GM18519 (cell line): ENCODE measurements at regions not wholly inside any gene's neighbourhood (a gene's known extent, or its start where the extent isn't known, plus 50 kb on each side); places are given as distances from the start of the nearest gene placed in this dataset.

Experiments used
- ATAC-seq: cut with Tn5 transposase; IDR thresholded peaks from one replicate; pipeline ENCODE4 v1.9.1; 2021; ENCODE audit warnings: mild to moderate bottlenecking, moderate library complexity; ENCODE audit not compliant: unreplicated experiment, low FRiP score

DNA sequence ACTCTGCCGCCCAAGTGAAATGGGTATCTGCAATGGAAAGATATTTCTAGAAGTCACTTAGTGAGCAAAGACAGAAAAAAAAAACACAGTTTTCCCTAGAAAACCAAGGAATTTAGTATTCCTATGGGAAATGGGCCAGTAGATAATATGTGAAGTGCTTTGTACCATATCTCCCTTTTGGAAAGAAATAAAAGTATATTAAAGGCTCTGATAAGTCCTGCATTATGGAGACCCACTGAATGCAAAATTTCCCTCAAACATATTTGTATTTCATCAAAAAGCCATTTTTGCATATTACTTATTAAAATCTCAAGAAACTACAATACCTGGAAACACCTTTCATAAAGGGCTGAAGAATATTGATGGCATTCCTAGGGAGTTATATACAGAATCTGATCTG is 51.6 kb upstream of the DYNLRB2 start:
- no peak for ATAC-seq

DNA sequence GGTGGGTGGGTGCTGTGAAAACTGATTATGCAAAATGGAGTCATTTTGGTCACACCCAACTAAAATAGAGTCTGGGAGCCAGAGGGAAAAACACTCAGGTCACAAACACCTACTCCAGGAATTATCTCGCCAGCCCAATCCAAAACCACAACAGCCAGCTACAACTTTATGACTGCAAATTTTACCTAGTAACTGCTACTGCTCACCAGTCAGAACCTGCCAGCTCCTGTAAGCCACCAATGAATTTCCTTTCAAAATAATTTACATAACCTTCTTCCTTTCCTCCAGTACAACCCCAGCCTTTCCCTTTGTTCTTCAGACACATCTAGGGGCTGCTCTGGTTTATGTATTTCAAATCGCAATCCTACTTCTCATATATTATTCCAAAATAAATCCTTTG is 52.6 kb upstream of the DYNLRB2 start:
- ATAC-seq, result no peak

DNA sequence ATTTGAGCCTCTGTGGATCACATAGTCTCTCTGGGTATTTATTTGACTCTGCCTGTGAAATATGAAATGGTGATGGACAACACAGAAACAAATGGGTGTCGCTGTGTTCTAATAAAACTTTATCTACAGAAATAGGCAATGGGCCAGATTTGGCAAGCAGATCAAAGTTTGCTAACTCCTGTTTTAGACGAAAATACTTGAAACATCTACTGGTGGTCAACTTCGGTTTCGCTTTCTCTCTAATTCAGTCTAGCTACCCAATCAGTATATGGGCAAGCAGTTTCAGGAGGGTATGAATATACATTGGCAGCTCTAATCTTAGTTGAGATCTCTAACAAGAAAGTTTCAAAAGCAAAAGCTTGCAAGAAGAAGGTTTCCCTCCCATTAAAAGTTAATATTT is 60.1 kb upstream of the DYNLRB2 start:
- ATAC-seq, result no peak

DNA sequence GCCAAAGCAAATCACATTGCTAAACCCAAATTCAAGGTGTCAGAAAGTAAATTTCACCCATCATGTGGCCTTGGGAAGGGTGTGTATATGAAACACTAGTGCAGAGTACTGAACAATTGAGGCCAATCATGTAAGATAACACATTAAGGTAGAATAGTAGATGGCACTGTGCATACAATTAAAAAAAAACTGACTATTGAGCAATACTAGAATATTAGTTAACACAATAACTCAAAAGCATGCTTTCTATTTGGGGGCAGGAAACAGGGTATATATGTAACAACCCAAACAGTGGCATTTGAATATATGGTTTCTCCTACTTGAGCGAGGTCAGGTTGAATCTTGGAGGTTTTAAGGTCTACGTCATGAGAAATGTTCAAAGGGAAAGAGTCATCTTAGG is 63.0 kb upstream of the DYNLRB2 start:
- ATAC-seq, result no peak

DNA sequence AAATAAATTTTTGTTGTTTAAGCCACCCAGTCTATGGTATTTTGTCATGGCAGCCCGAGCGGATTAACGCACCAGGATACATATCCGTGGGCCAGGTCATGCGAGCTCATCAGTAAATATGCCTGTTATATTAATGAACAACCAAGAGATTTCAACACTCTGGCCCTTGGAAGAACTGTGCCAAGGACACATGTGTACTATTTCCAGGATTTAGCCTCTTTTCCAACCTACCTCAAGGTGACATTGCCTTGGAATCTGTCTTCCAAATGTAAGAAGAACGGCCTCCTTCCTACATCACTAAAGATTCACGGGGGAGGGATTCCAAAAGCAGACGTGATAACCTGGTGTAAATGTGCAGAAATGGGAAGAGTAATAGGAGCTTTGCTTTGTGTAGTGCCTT is 72.8 kb upstream of the DYNLRB2 start:
- ATAC-seq, result no peak

DNA sequence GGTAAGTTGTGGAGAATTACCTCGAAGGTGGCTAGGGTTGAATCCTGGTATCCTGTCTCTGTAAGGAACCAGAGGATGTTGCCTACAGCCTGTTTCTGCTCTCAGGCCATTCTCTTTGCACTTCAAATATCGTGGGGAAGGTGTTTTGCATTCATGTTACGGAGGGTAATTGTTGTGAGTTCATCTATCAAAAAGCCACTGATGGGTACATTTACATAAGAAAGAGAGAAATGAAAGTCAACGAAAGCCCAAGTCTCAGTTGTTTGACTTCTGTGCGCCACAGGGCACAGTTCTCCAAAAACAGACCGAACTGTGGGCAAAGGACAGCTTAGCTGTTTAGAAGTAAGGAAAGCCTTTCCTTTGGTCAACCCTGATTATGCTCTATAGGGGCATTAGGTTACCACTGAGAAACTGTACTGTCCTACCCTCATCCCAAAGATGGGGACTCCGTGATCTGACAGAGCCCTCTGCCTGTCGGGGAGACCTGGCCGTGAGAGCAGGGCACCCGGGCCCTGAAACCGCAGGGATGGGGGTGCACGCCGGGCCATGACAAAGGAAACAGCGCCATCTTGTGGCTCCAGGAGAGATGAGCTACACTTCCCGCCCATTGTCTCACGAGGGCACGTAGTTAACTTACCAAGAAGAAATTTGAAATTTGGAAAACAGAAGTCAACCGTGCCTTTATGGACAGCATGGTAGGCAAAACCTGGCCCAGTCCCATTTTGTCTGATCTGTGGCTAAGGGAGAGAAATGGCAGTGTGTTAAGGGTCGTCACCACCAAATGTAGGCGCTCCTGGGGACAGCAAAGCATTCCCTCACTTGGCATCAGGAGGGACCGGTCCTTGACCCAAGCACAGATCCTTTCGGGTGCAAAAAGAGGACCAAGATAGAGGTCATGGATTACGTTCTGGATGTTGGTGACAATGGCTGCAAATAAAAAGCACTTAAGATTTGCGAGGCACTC is 74.5 kb upstream of the DYNLRB2 start:
- no peak for ATAC-seq

DNA sequence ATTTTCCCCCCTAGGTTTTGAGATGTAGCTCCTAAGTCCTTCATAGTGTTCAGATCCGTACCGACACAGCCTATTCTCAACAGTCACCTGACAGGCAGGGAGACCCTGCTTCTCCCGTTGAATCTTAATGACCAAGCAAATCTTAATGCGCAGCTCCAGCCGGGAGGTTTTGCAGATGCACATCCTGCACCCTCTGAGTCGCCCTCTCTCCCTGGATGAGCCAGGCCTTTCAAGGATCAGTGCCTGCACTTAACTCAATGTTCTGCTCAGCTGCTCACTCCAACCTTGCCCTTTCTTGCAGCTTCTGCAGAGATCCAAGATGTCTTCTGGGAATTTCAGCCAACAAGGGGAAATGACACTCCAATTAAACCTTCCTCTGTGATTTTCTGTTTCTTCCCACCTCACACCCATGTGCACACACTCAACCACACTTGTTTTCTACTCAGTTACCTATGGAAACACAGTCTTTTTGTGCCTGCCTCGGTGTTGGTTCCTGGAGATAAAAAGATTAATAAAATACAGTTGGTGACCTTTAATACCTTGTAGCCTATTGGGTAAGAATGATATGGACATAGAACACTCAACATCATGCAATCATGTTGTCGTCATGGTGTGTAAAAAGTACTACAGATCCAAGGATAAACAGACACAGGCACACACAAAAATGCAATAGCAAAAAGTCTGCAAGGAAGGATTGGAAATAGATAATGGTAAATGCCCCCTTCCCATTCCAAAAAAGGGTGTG is 76.9 kb upstream of the DYNLRB2 start:
- ATAC-seq, result no peak

DNA sequence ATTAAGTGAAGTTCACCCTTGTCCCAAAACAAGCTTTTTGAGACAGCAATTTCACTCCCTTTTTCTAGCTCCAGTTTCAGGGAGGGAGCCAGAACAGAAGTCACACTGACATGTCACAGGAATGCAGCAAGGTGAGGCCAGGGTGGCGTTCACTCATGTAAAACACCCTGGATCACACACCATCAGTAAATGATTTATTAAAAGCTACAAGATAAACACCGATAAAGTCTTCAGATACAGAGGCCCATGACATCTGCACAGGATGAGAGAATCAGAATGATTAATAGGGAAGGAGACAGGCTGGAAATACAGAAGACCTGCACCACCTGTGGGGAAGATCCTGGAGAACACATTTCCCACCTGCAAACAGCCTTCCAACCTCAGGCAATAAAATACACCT is 77.5 kb upstream of the DYNLRB2 start:
- no peak for ATAC-seq

DNA sequence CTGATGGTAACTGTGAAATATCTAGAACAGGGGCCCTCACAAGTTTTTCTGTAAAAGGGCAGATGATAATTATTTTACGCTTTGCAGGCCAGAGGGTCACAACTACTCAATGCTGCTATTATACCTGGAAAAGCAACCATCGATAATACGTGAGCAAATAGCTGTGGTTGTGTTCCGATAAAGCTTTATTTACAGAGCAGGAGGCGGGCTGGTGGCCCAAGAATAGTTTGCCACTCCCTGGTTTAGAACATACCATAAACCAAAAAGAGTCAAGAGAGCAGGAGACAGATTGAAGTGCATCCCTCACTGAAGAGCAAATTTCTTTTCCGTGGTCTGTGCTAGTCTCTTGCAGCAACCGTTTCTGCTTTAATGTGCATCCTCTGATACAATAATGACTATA is 77.9 kb upstream of the DYNLRB2 start:
- ATAC-seq, result no peak

DNA sequence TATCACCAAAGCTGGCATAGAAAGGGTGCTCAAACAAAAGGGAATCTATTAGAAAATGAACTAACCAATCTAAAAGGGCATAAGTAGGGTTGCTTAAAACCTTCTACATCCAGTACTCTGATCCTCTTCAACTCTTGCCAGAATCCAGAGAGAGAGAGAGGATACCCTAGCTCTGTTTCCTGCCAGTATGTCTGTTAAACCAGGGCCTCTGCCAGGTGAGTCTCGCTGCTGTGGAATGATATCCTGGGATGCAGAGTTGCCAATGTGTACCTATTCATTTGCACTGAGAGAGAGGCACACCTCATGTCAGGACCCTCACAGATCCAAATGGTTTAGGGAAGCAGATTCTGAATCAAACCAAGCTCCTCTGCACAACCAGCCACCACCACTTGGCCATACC is 79.8 kb upstream of the DYNLRB2 start:
- ATAC-seq, result no peak

DNA sequence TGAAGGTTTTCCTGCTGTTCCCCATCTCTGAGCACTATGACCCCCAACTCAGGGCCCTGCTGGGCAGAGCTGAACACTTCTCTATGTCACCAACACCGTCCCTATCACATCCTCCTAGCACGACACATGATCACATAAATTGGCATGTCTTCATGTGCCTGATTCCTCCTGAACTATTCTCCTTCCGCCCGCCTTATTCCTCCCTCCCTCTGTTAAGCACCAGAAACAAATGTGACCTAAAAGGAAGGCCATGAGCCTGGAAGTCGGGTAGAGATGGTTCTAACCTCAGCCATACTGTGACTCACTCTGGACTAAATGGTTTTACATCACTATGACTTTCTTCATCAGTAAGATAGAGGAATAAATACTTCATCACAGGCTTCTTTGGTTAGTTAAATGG is 80.8 kb upstream of the DYNLRB2 start:
- no peak for ATAC-seq

DNA sequence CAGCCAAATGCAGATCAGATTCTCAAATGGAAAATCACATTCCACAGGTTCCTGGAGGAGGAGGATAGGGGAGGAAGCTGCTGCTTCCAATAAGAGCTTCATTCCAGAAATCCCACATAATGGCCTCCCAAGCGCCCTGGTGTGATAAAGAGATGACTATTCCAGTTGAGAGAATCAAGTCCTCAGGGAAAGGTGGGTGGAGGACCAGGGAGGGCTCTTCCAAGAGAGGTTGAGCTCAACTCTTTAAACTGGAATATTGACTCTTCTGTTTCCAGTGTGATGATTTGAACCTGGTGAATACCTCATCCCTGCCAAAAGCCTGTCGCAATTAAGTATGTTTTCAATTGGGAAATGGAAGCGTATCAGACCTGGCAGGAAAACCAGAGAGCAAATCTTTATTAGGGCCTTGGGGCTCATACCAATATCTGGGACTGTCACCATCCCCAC is 81.4 kb upstream of the DYNLRB2 start:
- ATAC-seq, result no peak

DNA sequence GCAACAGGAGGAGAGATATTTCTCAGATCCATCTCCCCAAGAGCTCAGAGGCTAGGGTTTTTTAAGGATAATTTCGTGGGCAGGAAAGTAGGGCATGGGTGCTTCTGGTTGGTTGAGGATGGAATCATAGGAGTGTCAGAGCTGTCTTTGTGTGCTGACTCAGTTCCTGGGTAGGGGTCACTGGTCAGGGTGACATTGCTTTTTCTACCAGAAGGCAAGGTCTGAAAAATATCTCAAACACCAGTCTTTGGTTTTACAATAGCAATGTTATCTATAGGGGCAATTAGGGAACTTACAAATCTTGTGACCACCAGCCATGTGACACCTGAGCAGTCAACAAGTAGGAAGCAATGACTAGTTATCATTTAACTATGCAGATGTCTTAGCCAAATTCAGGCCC is 82.9 kb upstream of the DYNLRB2 start:
- ATAC-seq, result no peak

DNA sequence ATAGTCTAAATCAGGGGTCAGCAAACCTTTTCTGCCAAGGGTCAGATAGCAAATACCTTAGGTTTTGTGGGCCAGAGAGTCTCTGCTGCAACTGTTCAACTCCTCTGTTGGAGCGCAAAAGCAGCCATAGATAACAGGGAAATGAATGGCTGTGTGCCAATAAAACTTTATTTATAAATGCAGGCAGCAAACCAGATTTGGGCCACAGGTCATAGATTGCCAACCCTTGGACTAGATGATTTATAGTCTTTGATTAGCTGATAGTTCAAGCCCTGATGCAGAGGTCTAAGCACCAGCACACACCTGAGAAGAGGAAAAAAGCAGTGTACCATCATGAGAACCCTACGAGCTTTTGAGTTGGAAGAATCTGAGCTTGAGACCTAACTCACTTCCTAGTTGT is 86.0 kb upstream of the DYNLRB2 start:
- no peak for ATAC-seq

DNA sequence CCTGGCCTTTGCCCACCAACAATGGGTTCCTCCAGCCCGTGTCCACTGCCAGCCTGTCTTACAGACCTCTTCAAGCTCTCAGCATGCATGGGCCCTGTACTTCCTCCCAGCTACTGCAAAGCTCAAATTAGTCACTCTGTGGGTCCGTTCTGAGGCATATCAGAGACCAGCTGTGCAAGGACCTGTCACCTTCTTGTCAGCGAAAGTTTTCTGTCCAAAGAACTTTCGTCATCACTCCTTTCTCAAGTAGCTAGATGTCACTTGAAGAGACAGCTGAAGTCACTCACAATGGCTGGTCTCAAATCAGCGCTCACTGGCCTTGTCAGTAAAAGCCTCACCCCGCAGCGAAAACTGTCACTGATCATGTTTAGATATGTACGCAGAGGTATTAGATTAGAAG is 91.4 kb upstream of the DYNLRB2 start:
- ATAC-seq, result no peak

DNA sequence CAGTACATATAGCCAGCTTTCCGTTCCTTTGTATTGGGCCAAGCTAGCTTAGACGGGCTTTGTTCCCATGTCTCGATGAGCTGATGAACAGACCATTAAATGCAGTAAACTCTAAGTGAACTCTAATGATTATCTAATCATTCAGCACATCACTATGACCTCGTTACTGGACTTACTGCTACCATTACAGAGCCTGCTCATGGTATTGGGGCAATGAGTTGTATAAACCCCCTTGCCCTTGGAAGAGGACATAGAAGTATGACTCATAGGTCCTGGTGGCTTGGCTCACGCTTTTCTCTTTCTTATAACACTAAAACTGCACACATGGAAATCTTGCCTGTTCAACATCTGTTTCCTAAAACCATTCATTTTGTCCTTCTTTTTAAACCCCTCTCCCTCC is 93.6 kb upstream of the DYNLRB2 start:
- no peak for ATAC-seq

DNA sequence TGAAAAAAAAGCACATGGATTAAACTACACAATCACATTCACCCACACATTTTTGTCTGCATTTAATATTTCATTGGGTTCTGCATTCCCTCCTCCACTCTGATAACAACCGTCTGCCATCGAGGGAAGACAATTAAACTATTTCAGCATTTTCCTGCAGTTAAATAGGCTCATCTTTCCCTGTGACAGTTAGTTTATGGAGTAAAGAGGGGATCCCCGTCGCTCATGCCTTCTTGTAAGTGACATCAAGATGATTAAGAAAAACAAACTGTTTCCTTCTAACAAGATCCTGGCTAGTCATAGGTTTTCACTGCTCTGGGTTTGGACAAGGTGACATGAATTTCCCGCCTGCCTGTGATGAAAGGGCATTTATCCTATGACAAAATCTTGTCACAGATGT is 98.0 kb upstream of the DYNLRB2 start:
- ATAC-seq, result no peak

DNA sequence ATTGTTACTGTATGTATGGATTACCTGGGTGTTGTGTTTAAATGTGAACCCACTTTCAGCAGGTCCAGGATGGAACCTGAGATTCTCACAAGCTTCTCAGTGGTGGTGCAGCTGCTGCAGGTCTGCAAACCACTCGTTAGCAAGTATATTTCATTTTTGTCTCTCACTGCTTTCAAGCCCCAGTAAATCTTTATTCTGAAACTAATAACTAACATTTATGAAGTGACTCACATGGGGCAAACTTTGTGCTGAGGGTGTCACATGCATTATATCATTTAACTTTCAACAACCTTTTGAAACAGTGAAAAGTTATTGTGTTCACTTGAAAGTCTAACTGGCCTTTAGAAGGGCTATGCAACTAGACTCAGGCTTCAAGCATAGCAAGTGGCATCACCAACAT is 98.9 kb upstream of the DYNLRB2 start:
- ATAC-seq, result no peak

DNA sequence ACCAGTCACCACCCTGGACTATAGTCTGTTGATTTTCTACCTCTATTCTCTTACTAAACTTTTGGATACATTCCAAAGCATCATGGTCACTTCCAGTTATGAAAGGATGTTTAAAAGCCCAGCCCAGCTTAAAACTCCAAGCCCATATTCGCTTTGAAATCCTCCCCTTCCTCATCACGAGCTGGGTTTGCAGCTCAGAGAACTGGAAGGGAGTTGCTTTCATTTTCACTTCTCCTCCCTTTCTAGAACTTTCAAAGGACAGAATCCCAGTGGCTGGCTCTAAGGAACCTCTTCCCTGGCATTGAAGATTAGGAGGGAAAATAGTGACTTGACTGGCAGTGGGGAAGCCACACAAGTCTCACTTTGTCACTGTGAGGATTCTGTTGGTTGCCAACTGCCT is 100.1 kb upstream of the DYNLRB2 start:
- ATAC-seq, result no peak

DNA sequence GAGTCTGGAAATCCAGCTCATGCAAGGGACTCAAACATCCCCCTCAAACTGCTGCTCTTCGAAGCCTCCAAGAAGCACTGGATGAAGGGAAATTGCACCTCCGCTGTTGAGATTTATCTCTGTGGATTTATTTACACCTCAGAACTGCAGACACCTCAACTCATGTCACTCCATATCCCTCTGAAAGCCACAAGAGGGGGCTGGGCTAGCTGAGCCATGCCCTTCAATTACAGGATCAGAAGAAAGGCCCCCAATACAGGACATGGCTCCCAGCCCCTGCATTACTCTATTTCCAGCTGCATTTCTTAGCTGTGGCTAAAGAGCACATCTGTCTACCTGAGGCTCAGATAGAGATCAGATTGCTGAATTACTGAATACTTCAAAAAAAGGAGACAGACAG is 103.1 kb upstream of the DYNLRB2 start:
- no peak for ATAC-seq

DNA sequence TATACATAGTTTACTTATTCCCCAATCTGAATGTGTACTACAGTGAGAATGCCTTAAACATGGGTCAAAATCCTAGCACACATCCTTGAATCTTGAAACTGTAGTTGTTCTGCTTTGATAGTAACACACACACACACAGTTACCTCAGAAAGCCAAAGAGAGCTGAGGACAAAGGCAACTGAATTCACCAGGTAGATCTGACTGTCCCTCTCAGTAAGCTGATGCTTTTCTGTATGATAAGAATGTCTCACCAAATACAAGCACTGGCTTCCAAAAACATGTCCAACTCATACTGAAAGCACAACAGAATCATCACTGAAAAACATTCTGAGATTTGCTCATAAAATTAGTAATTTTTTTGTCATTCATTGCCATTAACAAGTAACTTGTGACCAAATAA is 104.3 kb upstream of the DYNLRB2 start:
- ATAC-seq, result no peak

DNA sequence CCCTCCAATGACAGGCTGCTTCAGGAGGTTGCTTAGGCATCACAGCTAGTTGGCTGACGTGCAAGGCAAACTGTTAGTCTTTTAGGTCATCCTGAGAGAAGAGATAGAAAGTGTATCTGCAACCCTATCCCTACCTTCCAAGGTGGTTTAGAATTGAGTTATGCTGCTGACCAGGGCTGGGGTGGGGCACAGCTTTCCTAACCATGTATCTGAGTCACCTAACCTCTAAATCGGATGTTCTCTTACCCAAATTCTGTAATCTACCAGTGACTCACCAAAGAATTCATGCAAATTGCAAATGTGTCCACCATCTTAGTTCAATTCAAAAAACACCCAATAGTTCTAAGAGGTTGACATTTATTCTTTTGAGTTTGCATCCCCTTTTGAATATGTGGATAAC is 107.2 kb upstream of the DYNLRB2 start:
- ATAC-seq, result no peak
